Fibroblast of skin of scalp (primary cell): ENCODE measurements at regions not wholly inside any gene's neighbourhood (a gene's known extent, or its start where the extent isn't known, plus 50 kb on each side); places are given as distances from the start of the nearest gene placed in this dataset.

Source experiments
- DNase-seq: peaks from one replicate; pipeline ENCODE4 v3.0.0-alpha.2; 2013

- DNase-seq: no peak
These were observed 2548.6 kb downstream of the PCDH7 start for GRCh38 chr4:33268776-33269175.

- no peak for DNase-seq
These were observed 2550.2 kb downstream of the PCDH7 start for GRCh38 chr4:33270403-33270802.

GRCh38 chr4:33272722-33273121 is 2552.6 kb downstream of the PCDH7 start:
- DNase-seq: no peak

- no peak for DNase-seq
These were observed 2563.6 kb downstream of the PCDH7 start for GRCh38 chr4:33283818-33284217.

GRCh38 chr4:33296876-33297455 is 2576.8 kb downstream of the PCDH7 start:
- DNase-seq: no peak

DNA sequence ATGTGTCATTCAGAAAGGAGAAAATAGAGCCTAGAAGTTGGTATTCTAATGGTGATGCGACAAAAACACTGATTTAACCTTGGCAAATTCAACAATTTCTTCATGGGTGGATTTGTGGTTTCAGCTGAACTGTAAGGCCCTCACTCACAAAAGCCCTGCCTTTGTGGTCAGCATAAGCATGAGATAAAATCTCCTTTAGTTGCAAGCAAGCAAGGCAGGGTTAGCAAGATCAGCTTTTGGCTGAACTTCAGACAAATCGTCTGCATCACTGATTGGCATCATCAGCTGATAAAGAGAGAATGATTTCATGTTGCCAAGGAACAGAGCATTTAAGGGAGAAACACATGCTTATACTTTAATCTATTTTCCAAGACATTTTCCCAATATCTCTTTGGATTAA is 2582.2 kb downstream of the PCDH7 start:
- DNase-seq: no peak

GRCh38 chr4:33306131-33306530 is 2586.0 kb downstream of the PCDH7 start:
- no peak for DNase-seq

GRCh38 chr4:33316033-33316432 is 2595.9 kb downstream of the PCDH7 start:
- DNase-seq: no peak

- DNase-seq: no peak
These were observed 2596.4 kb downstream of the PCDH7 start for GRCh38 chr4:33316578-33316977.

- DNase-seq: no peak
These were observed 2603.2 kb downstream of the PCDH7 start for GRCh38 chr4:33323393-33323792.

DNA sequence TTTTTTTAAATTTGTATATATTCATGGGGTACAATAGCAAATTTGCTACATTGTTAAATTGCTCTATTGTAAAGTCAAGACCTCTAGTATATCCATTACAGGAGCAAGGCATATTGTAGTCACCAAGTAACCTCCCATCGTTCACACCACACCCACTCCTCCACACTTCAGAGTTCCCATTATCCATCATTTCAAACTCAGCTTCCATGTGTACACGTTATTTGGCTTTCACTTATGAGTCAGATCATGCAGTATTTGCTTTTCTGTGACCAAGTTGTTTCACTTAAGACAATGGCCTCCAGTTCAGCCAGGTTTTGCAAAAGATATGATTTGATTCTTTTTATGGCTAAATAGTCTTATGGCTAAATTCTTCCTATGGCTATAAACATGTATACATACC is 2614.2 kb downstream of the PCDH7 start:
- DNase-seq: no peak

DNA sequence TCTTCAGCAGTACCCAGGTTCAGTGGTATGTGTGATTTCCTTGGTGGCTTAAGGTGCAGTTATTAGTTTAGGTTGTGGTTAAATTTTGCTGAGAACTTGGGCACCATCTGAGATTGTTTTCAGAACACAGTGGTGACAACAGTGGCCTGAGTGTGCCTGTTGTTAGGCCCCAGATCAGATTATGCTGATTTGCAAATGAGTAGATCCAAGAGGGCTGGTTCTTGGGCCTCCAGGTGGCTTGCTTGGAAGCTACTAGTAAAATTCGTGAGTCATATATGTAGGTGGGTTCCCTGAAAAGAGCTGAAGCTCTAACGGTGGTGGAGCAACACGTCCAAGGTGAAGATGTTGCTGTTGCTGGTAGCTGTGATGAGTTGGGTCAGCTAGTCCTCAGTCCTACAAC is 2619.6 kb downstream of the PCDH7 start:
- DNase-seq: no peak

DNA sequence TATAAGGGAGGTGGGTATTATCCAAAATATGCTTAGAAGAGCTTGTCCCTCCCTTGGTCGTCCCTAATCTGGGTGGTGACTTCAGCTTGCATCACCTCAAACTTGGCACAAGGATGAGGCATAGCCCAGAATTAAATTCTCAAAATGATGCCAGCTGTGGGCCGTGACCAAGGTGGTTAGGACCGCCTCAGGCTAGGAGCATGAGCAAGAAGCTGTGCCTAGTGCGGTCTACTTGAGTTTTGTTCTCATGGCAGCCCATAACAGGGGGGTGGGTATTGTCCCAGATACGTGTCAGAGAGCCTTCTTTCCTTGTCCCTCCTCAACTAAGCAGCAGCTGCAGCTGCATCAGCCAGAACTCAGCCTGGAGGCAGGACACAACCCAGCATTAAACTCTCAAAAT is 2620.0 kb downstream of the PCDH7 start:
- no peak for DNase-seq

DNA sequence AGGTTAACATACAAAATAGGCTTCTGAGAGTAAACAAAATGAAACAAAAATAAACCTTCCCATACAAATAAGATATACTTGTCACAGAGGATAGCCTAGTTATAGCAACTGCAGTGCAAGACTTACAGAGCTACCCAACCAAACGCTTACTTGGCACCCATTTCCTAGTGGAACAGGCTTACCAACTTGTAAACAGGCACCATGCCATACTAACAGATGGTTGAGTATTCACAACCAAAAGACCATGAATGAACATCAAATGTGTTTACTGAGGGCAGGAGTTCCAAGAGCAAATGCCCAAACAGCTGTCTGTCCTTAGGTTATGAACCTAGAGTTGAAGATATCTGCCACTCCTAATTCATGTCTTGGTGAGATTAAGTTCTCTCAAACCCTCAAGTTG is 2629.2 kb downstream of the PCDH7 start:
- DNase-seq: no peak

DNA sequence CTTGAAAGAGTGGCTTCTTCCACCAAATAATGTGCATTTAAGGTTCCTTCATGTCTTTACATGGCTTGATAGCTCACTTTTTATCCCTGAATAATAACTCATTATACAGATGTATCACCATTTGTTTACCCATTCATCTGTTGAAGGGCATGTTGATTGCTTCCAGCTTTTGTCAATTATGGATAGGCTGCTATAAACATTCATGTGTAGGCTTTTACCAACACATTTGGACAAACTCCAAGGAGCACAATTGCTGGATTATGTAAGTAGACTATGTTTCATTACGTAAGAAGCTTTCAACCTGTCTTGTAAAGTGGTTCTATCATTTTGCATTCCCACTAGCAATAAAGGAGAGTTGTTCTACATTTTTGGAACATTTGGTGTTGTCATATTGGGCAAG is 2637.0 kb downstream of the PCDH7 start:
- DNase-seq: no peak

DNA sequence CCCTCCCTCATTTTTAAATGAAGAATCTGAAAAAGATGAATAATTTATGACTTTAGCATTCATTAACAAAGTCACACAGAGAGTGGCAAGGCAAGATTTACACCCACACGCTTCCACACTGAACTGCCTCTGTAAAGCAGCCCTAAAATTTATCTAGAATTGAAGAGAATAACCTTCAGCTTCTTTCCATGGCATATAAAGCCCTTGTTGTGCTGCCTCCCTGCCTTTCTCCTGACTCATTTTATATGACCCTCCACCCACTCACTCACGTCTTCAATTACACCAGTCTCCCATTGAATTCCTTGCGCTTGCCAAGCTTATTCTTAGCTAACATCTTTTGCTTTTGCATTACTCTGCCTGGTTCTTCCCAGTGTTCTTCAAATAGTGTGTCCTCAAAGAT is 2649.3 kb downstream of the PCDH7 start:
- peak; percentile 8 for DNase-seq

DNA sequence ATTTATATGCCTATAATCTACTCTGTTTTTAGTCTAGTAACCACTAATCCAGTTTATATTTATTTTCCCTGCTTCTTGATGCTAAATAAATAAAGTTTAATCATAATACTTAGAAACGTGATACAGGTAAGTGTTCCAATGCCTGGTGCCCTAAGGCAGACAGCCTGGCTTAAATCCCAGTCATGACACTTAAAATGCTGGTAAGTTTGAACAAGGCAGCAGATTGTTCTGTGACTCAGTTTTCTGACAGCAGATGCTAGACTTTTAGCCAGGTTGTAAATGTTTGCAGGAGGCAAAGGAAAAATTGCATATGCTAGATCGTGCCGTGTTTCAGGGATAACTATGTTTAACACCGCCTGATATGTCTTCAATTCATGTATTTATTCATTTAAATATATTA is 2661.6 kb downstream of the PCDH7 start:
- DNase-seq: no peak

- no peak for DNase-seq
These were observed 2666.6 kb downstream of the PCDH7 start for GRCh38 chr4:33386764-33387163.

- no peak for DNase-seq
These were observed 2670.8 kb downstream of the PCDH7 start for GRCh38 chr4:33390976-33391375.

GRCh38 chr4:33395731-33396485 is 2675.7 kb downstream of the PCDH7 start:
- DNase-seq: no peak

DNA sequence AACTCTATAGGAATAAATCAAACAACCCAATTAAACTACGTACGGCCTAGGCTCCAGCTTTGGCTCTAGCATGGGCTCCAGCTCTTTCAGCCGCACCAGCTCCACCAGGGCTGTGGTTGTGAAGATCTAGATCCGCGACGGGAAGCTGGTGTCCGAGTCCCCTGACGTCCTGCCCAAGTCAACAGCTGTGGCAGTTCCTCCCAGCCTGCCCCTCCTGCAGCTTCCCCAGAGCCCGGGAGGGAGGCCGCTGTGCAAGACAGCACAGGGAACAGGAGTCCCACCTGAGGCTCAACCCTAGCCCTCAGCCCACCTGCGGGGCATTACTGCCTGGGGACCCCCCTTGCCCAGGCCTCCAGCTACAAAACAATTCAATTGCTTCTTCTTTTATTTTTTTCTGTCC is 2680.3 kb downstream of the PCDH7 start:
- no peak for DNase-seq

GRCh38 chr4:33407496-33407895 is 2687.3 kb downstream of the PCDH7 start:
- no peak for DNase-seq

- DNase-seq: peak; percentile 19
These were observed 2691.0 kb downstream of the PCDH7 start for GRCh38 chr4:33411182-33411581.

DNA sequence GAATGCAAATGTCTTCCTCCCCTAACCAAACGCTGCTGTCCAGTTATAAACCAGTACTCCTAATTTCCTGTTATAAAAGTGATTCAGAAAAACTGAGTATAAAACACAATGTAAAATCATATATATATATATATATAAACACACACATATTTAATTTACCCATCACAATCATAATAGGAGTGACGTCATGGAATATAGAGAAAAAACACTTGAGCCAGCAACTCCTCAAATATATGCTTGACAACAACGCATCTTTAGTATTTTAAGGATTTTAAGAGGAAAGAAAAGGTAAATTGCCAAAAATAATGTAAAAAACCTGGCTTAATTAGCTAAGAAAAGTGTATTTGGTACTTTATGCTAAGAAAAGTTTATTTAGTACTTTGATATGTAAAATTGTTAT is 2701.7 kb downstream of the PCDH7 start:
- no peak for DNase-seq

- no peak for DNase-seq
These were observed 2702.5 kb downstream of the PCDH7 start for GRCh38 chr4:33422656-33423055.
